Immature natural killer cell (primary cell): ENCODE measurements at regions not wholly inside any gene's neighbourhood (a gene's known extent, or its start where the extent isn't known, plus 50 kb on each side); places are given as distances from the start of the nearest gene placed in this dataset.

Experiments used
- DNase-seq, 3 donors: peaks; one replicate each; pipeline ENCODE4 v3.0.0; 2022; ENCODE audit warnings: mixed read lengths in 1 of 3
- H3K27ac Mint-ChIP-seq, 6 donors: one replicate each; pipeline ENCODE4 v1.8.0; 2020; ENCODE audit warnings: mixed read lengths in 6 of 6, mild to moderate bottlenecking in 5 of 6, inconsistent platforms in 4 of 6, moderate library complexity in 3 of 6
- H3K27me3 Mint-ChIP-seq, 3 donors: one replicate each; pipeline ENCODE4 v1.8.0; 2020 to 2021; ENCODE audit warnings: low read depth in 3 of 3, mild to moderate bottlenecking in 3 of 3, mixed read lengths in 3 of 3, moderate library complexity in 3 of 3, inconsistent platforms in 1 of 3
- H3K36me3 Mint-ChIP-seq, 3 donors: one replicate each; pipeline ENCODE4 v1.8.0; 2020; ENCODE audit warnings: mixed read lengths in 3 of 3, inconsistent platforms in 2 of 3, mild to moderate bottlenecking in 2 of 3
- H3K4me1 Mint-ChIP-seq, 2 donors: one replicate each; pipeline ENCODE4 v1.8.0; 2020; ENCODE audit warnings: inconsistent platforms in 2 of 2, mild to moderate bottlenecking in 2 of 2, mixed read lengths in 2 of 2, moderate library complexity in 1 of 2
- H3K4me3 Mint-ChIP-seq, 5 donors: one replicate each; pipeline ENCODE4 v1.8.0; 2020; ENCODE audit warnings: mild to moderate bottlenecking in 5 of 5, mixed read lengths in 5 of 5, inconsistent platforms in 3 of 5, moderate library complexity in 3 of 5
- H3K9me3 Mint-ChIP-seq, 6 donors: one replicate each; pipeline ENCODE4 v1.8.0; 2020; ENCODE audit warnings: mild to moderate bottlenecking in 6 of 6, mixed read lengths in 6 of 6, inconsistent platforms in 4 of 6, moderate library complexity in 3 of 6

DNA sequence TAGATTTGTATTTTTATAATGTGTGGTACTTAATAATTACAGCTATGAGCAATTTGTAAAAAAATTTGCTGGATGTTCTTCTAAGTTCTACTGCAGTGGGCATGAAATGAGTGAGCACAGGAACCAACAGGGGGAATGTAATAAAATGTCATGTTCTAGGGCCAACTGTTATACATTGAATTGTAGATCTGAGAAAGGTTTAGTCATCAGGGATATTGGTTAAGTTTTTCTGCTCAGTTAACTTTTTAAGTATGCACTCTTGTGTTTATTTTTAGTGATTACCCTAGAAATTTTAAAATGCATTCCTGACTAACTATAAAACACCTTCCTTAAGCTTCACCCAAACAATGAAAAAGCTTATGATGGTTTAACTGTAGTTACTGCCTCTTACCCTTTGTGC lies 101.8 kb downstream of the CAND1 start:
- H3K9me3 Mint-ChIP-seq, result peaks cover 0 to 2% (median 0%) of the 10 kb centered on the region in 6 donors
- no peak overlapping the region for H3K27ac Mint-ChIP-seq
- H3K4me3 Mint-ChIP-seq, result no peak overlapping the region
- no peaks in the 10 kb centered on the region for H3K4me1 Mint-ChIP-seq
- H3K27me3 Mint-ChIP-seq, result peaks cover 0 to 2% (median 0%) of the 10 kb centered on the region in 3 donors
- peaks cover 0 to 4% (median 4%) of the 10 kb centered on the region in 3 donors for H3K36me3 Mint-ChIP-seq
- DNase-seq, result no peak

- H3K27me3 Mint-ChIP-seq, result peaks cover 1 to 3% (median 1%) of the 10 kb centered on the region in 3 donors
- H3K4me3 Mint-ChIP-seq, result no peak overlapping the region
- peaks cover 0 to 2% (median 0%) of the 10 kb centered on the region in 6 donors for H3K9me3 Mint-ChIP-seq
- H3K36me3 Mint-ChIP-seq, result peaks cover 0 to 6% (median 3%) of the 10 kb centered on the region in 3 donors
- no peak for DNase-seq
- no peak overlapping the region for H3K27ac Mint-ChIP-seq
- H3K4me1 Mint-ChIP-seq, result no peaks in the 10 kb centered on the region
Measured at GRCh38 chr12:67377021-67377420, 107.9 kb downstream of the CAND1 start.

DNA sequence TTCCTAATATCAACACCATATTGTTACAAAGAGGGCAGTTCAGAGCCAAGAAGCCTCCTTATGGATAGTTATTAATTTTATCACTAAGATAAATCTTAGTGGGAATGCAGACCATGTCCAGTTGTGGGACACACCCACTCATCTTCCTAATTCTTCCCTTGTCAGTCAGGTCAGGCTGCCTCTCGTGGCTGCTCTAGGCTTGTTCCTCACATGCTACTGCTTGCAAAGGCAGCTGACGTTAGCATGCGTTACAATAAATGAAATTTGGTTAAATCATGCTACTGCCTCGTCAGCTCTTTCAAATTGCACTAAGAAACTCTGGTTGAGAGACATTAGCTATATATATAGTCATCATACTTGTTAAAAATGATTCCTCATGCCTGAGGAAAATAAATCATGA lies 108.4 kb downstream of the CAND1 start:
- Mint-ChIP-seq H3K4me3 (no peak overlapping the region), H3K36me3 (peaks cover 0 to 3% (median 0%) of the 10 kb centered on the region in 3 donors), H3K4me1 (no peaks in the 10 kb centered on the region), H3K27ac (no peak overlapping the region), H3K27me3 (peaks cover 1 to 3% (median 1%) of the 10 kb centered on the region in 3 donors), H3K9me3 (no peaks in the 10 kb centered on the region)
- DNase-seq, result no peak

- Mint-ChIP-seq H3K36me3 (peaks cover 0 to 3% (median 0%) of the 10 kb centered on the region in 3 donors), H3K9me3 (no peaks in the 10 kb centered on the region), H3K4me1 (no peaks in the 10 kb centered on the region), H3K27me3 (peaks cover 0 to 3% (median 3%) of the 10 kb centered on the region in 3 donors), H3K27ac (no peak overlapping the region), H3K4me3 (no peak overlapping the region)
- DNase-seq, result no peak
Measured at GRCh38 chr12:67382241-67382871, 113.2 kb downstream of the CAND1 start.

GRCh38 chr12:67386869-67387565 lies 117.9 kb downstream of the CAND1 start:
- H3K27ac Mint-ChIP-seq, result no peak overlapping the region
- H3K4me1 Mint-ChIP-seq, result no peaks in the 10 kb centered on the region
- H3K9me3 Mint-ChIP-seq, result no peaks in the 10 kb centered on the region
- H3K4me3 Mint-ChIP-seq, result no peak overlapping the region
- H3K27me3 Mint-ChIP-seq, result peaks cover 0 to 8% (median 2%) of the 10 kb centered on the region in 3 donors
- peaks cover 0 to 3% (median 0%) of the 10 kb centered on the region in 3 donors for H3K36me3 Mint-ChIP-seq
- DNase-seq, result no peak

- H3K27ac Mint-ChIP-seq, result no peak overlapping the region
Measured at GRCh38 chr12:67388331-67389138, 119.4 kb downstream of the CAND1 start.

GRCh38 chr12:67390273-67390672 lies 121.1 kb downstream of the CAND1 start:
- H3K36me3 Mint-ChIP-seq, result peaks cover 0 to 3% (median 0%) of the 10 kb centered on the region in 3 donors
- no peak for DNase-seq
- H3K4me3 Mint-ChIP-seq, result no peak overlapping the region
- no peaks in the 10 kb centered on the region for H3K9me3 Mint-ChIP-seq
- no peaks in the 10 kb centered on the region for H3K4me1 Mint-ChIP-seq
- peaks cover 0 to 8% (median 2%) of the 10 kb centered on the region in 3 donors for H3K27me3 Mint-ChIP-seq
- no peak overlapping the region for H3K27ac Mint-ChIP-seq

More at GRCh38 chr12:67388331-67389138, 119.4 kb downstream of the CAND1 start:
- Mint-ChIP-seq H3K9me3 (no peaks in the 10 kb centered on the region), H3K36me3 (peaks cover 0 to 3% (median 0%) of the 10 kb centered on the region in 3 donors), H3K27me3 (peaks cover 0 to 8% (median 2%) of the 10 kb centered on the region in 3 donors), H3K4me1 (no peaks in the 10 kb centered on the region), H3K4me3 (no peak overlapping the region)
- no peak for DNase-seq

DNA sequence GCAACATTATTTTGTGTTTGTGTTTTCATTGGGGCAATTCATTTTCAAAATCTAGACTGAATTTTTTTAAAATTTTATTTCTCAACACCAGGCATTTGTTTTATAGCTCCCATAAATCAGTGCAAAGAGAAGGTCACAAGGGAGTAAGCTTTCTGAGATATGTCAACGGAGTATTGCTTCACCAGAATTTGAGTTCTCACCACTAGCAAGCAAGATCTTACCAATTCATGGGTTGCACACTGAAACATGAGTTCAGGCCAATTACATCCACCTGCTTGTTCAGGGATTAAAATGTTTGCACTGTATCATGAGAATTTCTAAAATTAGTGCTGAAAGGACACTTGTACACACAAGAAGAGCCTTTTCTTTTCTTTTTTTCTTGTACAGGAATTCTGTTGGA lies 121.9 kb downstream of the CAND1 start:
- Mint-ChIP-seq H3K4me1 (no peaks in the 10 kb centered on the region), H3K27ac (no peak overlapping the region), H3K36me3 (peaks cover 0 to 3% (median 0%) of the 10 kb centered on the region in 3 donors), H3K9me3 (no peaks in the 10 kb centered on the region), H3K4me3 (no peak overlapping the region), H3K27me3 (peaks cover 0 to 6% (median 2%) of the 10 kb centered on the region in 3 donors)
- no peak for DNase-seq

DNA sequence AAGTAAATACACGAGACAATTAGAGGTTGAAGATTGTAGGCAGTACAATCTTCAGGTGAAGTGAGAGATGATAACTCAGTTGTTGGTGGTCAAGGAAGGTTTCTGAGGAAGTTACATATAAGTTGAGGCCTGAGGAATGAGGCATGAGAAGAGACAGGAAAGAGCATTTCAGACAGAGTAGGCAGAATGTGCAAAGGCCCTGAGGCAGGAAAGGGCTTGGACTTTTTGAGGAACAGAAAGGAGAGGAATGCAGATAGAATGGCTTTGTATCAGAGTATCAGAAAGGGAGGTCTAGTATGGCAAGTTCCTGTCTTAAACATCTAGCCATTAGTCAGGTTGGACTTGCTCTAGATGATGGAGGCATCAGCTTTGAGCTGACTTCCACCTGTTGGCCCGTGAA lies 122.5 kb downstream of the CAND1 start:
- Mint-ChIP-seq H3K9me3 (no peaks in the 10 kb centered on the region), H3K27ac (no peak overlapping the region), H3K27me3 (peaks cover 0 to 6% (median 3%) of the 10 kb centered on the region in 3 donors), H3K4me1 (no peaks in the 10 kb centered on the region), H3K36me3 (peaks cover 0 to 3% (median 0%) of the 10 kb centered on the region in 3 donors), H3K4me3 (no peak overlapping the region)
- DNase-seq, result no peak

- Mint-ChIP-seq H3K27ac (no peak overlapping the region), H3K9me3 (no peaks in the 10 kb centered on the region), H3K36me3 (peaks cover 0 to 3% (median 0%) of the 10 kb centered on the region in 3 donors), H3K4me1 (no peaks in the 10 kb centered on the region), H3K27me3 (peaks cover 0 to 1% (median 0%) of the 10 kb centered on the region in 3 donors), H3K4me3 (no peak overlapping the region)
- no peak for DNase-seq
Measured at GRCh38 chr12:67394550-67394949, 125.4 kb downstream of the CAND1 start.

GRCh38 chr12:67400742-67401141 lies 131.6 kb downstream of the CAND1 start:
- H3K27ac Mint-ChIP-seq, result no peak overlapping the region
- H3K36me3 Mint-ChIP-seq, result no peaks in the 10 kb centered on the region
- H3K4me3 Mint-ChIP-seq, result no peak overlapping the region
- DNase-seq, result no peak
- no peaks in the 10 kb centered on the region for H3K4me1 Mint-ChIP-seq
- peaks cover 0 to 3% (median 0%) of the 10 kb centered on the region in 3 donors for H3K27me3 Mint-ChIP-seq
- H3K9me3 Mint-ChIP-seq, result peaks cover 0 to 7% (median 4%) of the 10 kb centered on the region in 6 donors

GRCh38 chr12:67410246-67410645 lies 141.1 kb downstream of the CAND1 start:
- no peaks in the 10 kb centered on the region for H3K4me1 Mint-ChIP-seq
- H3K4me3 Mint-ChIP-seq, result no peak overlapping the region
- H3K27me3 Mint-ChIP-seq, result peaks cover 4 to 16% (median 7%) of the 10 kb centered on the region in 3 donors
- H3K9me3 Mint-ChIP-seq, result peaks cover 2 to 10% (median 8%) of the 10 kb centered on the region in 6 donors
- no peak overlapping the region for H3K27ac Mint-ChIP-seq
- H3K36me3 Mint-ChIP-seq, result peaks cover 0 to 4% (median 0%) of the 10 kb centered on the region in 3 donors
- no peak for DNase-seq

DNA sequence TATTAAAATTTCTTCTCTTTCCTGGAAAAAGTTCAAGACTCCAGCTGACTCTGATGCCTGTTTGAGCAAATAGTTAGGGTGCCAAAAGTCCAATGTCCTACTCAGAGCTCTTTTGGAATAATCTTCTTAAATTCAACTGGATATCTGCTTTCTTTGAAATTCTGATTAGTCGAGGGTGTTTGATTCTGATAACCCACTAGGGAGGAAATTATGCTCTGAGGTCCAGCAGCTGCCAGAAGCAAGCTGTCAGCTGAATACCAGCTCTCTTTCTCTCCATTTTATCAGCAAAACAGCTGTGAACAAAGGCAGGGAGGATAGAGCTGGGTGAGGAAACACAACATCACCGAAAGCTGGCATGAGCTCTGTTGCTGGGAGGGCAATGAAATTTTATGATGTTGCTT lies 141.5 kb downstream of the CAND1 start:
- peaks cover 4 to 14% (median 7%) of the 10 kb centered on the region in 3 donors for H3K27me3 Mint-ChIP-seq
- H3K27ac Mint-ChIP-seq, result no peak overlapping the region
- H3K4me3 Mint-ChIP-seq, result no peak overlapping the region
- DNase-seq, result no peak
- no peaks in the 10 kb centered on the region for H3K4me1 Mint-ChIP-seq
- H3K36me3 Mint-ChIP-seq, result peaks cover 0 to 4% (median 0%) of the 10 kb centered on the region in 3 donors
- H3K9me3 Mint-ChIP-seq, result peaks cover under 1 to 7% (median 6%) of the 10 kb centered on the region in 6 donors

GRCh38 chr12:67411562-67411961 lies 142.4 kb downstream of the CAND1 start:
- Mint-ChIP-seq H3K9me3 (peaks cover 0 to 3% (median 0%) of the 10 kb centered on the region in 6 donors), H3K4me1 (no peaks in the 10 kb centered on the region), H3K27me3 (peaks cover 1 to 14% (median 3%) of the 10 kb centered on the region in 3 donors), H3K36me3 (no peaks in the 10 kb centered on the region), H3K27ac (no peak overlapping the region), H3K4me3 (no peak overlapping the region)
- no peak for DNase-seq
